ENCODE measurements at regions not wholly inside any gene's neighbourhood (a gene's known extent, or its start where the extent isn't known, plus 50 kb on each side); places are given as distances from the start of the nearest gene placed in this dataset.

DNA sequence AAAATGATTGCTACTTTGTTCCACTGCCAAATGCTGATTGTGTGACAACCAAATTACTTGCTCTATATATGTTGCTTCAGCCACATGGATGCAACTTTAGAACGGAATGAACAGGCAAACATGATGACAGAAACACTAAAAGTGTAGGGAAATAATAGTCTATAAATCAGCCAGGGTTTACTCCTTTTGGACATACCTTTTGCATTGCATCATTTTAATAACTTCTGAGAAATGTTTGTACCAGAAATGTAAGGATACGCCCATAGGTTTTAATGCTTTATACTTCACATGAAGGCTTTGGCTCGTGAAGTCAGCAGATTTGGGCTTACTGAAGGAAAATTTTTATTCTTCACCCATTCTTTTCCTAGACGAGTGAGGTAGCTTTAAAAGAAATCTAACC lies 141.0 kb downstream of the POSTN start:
- H3K4me3 ChIP-seq (ENCODE audit: low read depth, low read length), result no peak overlapping the region
- in situ Hi-C loops (cut with HindIII; ENCODE audit: low sequenced_read_pairs), result no loop called here
- TF ChIP-seq, protein P1, sequence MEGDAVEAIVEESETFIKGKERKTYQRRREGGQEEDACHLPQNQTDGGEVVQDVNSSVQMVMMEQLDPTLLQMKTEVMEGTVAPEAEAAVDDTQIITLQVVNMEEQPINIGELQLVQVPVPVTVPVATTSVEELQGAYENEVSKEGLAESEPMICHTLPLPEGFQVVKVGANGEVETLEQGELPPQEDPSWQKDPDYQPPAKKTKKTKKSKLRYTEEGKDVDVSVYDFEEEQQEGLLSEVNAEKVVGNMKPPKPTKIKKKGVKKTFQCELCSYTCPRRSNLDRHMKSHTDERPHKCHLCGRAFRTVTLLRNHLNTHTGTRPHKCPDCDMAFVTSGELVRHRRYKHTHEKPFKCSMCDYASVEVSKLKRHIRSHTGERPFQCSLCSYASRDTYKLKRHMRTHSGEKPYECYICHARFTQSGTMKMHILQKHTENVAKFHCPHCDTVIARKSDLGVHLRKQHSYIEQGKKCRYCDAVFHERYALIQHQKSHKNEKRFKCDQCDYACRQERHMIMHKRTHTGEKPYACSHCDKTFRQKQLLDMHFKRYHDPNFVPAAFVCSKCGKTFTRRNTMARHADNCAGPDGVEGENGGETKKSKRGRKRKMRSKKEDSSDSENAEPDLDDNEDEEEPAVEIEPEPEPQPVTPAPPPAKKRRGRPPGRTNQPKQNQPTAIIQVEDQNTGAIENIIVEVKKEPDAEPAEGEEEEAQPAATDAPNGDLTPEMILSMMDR (IDR thresholded peaks at IDR 0.05; ENCODE audit: low read depth, low read length), result no peak
- no peak for DNase-seq (ENCODE audit: low read depth, low spot score)

DNA sequence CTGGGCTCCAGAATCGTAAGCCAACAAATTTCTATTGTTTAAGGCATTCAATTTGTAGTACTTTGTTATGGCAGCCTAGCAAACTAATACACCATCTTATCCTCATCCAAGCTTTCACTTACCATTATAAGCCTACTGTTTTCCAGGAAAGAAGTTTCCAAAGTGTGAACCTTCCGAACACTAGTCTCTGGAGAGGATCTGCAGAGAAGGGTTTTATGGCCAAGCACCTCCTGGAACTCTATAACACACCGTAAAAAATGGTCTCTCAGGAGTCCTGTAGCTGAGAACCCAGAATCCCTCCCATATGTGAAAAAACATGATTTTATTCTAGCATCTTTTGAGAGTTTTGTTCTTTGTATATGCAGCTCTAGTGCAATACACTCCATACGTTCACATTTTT lies 142.1 kb downstream of the POSTN start:
- in situ Hi-C loops (cut with HindIII; ENCODE audit: low sequenced_read_pairs), result no loop called here
- H3K4me3 ChIP-seq (ENCODE audit: low read depth, low read length), result no peak overlapping the region
- no peak for DNase-seq (ENCODE audit: low read depth, low spot score)
- TF ChIP-seq, protein P1 (IDR thresholded peaks at IDR 0.05; ENCODE audit: low read depth, low read length), result no peak

DNA sequence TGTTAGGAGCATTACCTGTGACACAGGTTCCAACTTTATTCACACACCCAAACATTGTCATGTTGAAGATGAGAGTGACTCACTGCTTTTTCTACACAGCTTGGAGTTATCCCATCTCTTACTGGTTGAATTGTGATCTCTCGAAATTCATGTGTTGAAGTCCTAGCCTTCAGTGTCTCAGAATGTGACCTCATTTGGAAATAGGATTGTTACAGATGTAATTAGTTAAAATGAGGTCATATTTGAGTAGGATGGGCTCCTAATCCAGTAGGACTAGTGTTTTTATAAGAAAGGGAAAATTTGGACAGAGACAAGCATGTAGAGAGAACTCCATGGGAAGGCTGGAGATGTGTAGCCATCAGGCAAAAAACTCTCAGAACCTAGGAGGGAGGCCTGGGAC lies 142.5 kb downstream of the POSTN start:
- DNase-seq (ENCODE audit: low read depth, low spot score), result no peak
- in situ Hi-C loops (cut with HindIII; ENCODE audit: low sequenced_read_pairs), result no loop called here
- H3K4me3 ChIP-seq (ENCODE audit: low read depth, low read length), result no peak overlapping the region
- TF ChIP-seq, protein P1 (IDR thresholded peaks at IDR 0.05; ENCODE audit: low read depth, low read length), result no peak

DNA sequence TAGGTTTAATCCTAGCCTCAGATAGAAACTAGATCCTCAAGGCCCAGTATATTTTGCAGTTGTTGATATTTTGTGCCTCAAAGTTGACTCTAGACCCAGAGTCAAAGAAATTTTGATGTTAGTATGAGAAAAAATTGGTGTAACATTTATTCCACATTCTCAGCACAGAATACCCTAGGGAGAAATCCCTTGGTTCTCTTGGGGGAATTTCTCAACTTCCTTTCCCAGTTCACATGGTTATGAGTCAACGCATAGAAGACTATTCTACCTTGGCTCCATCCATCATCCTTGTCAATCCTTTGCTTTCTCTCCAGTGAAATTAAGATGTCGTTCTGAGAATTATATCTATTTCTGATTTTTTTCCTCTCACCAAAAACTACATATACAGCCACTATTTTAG lies 145.3 kb downstream of the POSTN start:
- TF ChIP-seq, protein P1 (IDR thresholded peaks at IDR 0.05; ENCODE audit: low read depth, low read length), result no peak
- no peak for DNase-seq (ENCODE audit: low read depth, low spot score)
- in situ Hi-C loops (cut with HindIII; ENCODE audit: low sequenced_read_pairs), result no loop called here
- H3K4me3 ChIP-seq (ENCODE audit: low read depth, low read length), result no peak overlapping the region

DNA sequence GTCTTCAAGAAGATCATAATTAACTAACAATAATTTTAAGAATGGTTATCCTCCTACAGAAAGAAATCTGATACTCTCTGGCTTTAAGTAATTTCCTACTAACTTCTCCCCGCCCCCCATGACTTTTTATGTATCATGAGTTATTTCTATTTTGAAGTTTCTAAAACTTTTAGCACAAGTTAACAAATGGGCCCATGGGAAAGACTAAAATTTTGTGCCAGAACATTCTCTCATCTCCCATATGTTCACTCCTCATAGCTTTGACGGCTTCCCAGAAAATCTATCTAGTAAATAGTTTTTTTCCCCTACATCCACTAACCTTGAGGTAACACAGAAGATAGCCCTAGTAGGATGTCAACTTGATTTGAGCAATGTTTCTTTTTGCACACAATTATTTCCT lies 148.3 kb downstream of the POSTN start:
- H3K4me3 ChIP-seq (ENCODE audit: low read depth, low read length), result no peak overlapping the region
- TF ChIP-seq, protein P1 (IDR thresholded peaks at IDR 0.05; ENCODE audit: low read depth, low read length), result no peak
- no peak for DNase-seq (ENCODE audit: low read depth, low spot score)
- in situ Hi-C loops (cut with HindIII; ENCODE audit: low sequenced_read_pairs), result no loop called here

DNA sequence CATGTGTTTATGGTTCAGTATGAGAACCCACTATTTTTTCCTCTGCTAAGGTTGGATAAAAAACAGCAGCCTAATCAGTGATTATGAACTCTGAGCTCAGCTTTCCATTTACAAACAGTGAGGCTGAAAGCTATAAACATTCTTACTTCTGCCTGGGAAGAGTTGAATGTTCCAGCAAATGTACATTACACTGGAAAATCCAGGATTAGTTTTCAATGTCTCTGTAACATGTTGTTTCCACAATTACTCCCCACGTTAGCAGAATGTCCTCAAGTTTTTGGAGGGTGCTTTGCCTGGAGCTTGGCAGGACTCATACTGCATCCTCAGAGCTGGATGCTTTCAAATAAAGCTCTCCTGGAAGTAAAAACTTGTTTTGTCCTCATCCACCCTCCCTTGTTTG lies 150.4 kb downstream of the POSTN start:
- TF ChIP-seq, protein P1 (IDR thresholded peaks at IDR 0.05; ENCODE audit: low read depth, low read length), result no peak
- H3K4me3 ChIP-seq (ENCODE audit: low read depth, low read length), result no peak overlapping the region
- peak; percentile 18 for DNase-seq (ENCODE audit: low read depth, low spot score)
- in situ Hi-C loops (cut with HindIII; ENCODE audit: low sequenced_read_pairs), result no loop called here

DNA sequence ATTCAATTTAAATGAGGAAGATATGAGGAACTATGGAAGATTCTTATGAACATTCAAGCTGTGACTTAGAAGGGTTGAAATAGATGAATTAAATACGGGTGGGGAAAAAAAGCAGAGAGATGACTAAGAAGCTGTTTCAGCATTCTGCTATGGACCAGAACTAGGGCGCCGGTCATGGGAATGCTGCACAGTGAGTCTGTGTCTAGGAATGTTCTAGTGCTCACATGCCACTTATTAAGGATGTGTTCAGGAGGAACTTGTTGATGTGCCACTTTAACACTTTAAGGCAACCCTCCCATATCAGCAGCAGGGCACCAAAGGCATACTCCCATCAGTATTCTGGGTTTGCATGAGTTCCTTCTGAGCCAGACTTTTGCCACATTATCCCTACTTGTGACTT lies 152.1 kb downstream of the POSTN start:
- DNase-seq (ENCODE audit: low read depth, low spot score), result peak; percentile 94
- TF ChIP-seq, protein P1 (IDR thresholded peaks at IDR 0.05; ENCODE audit: low read depth, low read length), result no peak
- H3K4me3 ChIP-seq (ENCODE audit: low read depth, low read length), result no peak overlapping the region
- in situ Hi-C loops (cut with HindIII; ENCODE audit: low sequenced_read_pairs), result no loop called here
